Midbrain (tissue), 1 donor: ENCODE measurements at regions not wholly inside any gene's neighbourhood (a gene's known extent, or its start where the extent isn't known, plus 50 kb on each side); places are given as distances from the start of the nearest gene placed in this dataset.
A peak's percentile ranks its signal among the peaks of the same experiment; 100 is the strongest.

ENCODE experiments used
- DNase-seq: peaks from one replicate; lab custom pipeline; 2025; lab: John Stamatoyannopoulos, UW

DNA sequence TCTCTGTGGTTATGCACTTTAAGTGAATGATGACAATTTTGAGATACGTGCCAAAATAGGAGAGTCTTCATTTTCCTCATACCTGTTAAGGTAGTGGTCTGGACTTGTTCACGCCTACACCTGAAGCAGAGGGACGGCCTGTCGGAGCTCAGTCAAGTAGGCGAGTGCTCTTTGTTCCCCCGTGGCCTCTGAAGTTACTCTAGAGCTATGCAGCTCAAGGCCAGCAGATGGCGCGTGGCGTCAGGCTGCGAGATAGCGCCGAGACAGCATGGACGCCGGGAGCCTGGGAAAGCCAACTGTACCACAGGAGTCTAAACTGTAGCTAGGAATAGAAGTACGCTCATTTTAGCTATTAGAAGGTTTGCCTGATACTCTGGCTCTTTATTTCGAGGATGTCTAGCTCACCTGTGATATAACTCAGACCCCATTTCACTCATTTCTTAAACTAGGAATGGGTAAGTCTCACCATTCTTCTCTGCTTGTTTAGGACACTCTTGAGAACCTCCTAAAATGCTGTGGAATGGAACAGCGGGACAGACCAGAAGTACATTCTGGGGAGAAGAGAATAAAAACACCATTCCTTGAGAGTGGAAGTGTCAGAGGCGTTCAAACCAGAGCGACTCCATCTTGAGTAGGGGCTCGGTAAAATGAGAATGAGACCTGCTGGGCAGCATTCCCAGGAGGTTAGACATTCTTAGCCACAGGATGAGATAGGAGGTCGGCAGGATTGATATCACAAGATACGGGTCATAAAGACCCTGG lies 267.4 kb upstream of the HMGA2 start:
- peak; percentile 64 for DNase-seq

- DNase-seq, result no peak
Observed at GRCh38 chr12:65557438-65558181, 266.7 kb upstream of the HMGA2 start.

GRCh38 chr12:65560286-65560685 lies 264.0 kb upstream of the HMGA2 start:
- DNase-seq, result no peak

- DNase-seq, result no peak
Observed at GRCh38 chr12:65561798-65562382, 262.4 kb upstream of the HMGA2 start.

- no peak for DNase-seq
Observed at GRCh38 chr12:65565601-65566560, 258.4 kb upstream of the HMGA2 start.

DNA sequence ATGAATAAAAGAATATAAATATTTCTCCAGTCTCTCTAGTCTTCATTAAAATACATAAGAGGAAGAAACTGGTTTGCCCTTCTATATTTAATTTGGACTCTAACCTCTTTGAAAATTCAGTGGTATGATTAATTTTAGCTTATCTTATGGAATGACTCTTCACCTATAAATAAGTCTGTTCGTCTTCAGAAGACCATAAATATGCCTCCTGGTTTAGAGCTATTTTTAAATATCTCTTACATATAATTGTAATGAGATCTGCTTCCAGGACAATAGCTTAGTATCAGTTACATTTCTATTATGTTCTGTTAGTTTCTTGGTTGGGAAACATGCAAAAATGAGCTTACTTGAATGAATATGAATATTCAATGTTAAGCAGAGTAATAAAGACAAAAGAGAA lies 257.5 kb upstream of the HMGA2 start:
- no peak for DNase-seq

DNA sequence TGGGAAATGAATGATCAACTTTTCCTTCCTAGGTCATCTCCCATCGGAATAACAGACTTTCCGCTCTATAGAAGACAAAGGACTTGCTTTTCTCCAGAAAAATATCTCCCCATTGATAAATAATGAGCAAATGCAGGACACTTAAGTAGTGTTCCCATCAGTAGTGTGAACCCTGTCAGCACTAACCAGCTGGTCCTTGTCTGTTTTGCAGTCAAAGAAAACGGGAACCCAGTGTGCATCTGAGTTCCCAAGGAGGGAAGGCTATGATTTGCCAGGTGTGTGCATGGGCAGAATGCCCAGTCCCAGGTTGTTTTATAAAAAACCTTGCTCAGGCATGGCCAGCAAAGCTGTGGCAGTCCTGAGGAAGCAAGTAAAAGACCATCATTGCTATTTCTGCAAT lies 256.5 kb upstream of the HMGA2 start:
- DNase-seq, result no peak

- DNase-seq, result no peak
Observed at GRCh38 chr12:65568517-65568916, 255.8 kb upstream of the HMGA2 start.

DNA sequence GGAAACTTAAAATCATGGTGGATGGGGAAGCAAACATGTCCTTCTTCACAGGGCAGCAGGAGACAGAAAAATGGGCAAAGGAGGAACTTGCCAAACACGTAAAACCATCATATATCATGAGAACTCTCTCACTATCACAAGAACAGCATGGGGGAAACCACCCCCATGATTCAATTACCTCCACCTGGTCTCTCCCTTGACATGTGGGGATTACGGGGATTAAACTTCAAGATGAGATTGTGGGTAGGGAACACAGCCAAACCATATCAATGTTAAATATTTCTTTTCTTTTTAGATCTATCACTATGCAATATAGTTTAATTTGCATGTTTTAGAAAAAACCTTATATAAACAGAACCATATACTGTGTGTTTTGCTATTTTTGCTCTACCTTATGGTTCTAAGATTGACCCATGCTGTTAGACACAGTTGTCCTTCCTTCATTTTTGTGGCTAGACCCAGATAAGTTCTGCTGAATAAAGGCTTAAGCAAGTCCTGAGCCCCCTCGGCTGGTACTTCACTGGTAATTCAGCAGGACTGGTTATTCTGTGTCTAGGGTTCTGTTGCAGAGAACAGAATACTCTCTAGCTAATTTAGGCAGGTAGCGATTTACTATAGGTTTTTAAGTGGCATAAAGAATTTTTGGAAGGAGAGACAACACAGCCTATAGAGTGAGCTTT lies 253.7 kb upstream of the HMGA2 start:
- no peak for DNase-seq

DNA sequence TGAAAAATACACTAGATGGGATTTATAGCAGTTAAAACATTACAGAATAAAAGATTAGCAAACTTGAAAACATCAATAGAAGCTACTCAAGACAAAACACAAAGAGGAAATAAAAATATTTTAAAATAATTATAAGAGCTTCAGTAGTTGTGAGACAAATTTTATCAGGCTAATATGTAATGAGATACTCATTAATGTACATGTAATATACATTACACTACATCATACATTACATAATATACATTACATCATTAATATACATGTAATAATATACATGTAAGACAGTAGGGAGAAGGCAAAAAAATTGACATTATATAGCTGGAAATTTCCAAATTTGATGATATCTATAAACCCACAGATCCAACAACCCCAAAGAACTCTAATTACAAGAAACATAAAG lies 249.4 kb upstream of the HMGA2 start:
- DNase-seq, result no peak

- DNase-seq, result no peak
Observed at GRCh38 chr12:65584016-65584415, 240.3 kb upstream of the HMGA2 start.

DNA sequence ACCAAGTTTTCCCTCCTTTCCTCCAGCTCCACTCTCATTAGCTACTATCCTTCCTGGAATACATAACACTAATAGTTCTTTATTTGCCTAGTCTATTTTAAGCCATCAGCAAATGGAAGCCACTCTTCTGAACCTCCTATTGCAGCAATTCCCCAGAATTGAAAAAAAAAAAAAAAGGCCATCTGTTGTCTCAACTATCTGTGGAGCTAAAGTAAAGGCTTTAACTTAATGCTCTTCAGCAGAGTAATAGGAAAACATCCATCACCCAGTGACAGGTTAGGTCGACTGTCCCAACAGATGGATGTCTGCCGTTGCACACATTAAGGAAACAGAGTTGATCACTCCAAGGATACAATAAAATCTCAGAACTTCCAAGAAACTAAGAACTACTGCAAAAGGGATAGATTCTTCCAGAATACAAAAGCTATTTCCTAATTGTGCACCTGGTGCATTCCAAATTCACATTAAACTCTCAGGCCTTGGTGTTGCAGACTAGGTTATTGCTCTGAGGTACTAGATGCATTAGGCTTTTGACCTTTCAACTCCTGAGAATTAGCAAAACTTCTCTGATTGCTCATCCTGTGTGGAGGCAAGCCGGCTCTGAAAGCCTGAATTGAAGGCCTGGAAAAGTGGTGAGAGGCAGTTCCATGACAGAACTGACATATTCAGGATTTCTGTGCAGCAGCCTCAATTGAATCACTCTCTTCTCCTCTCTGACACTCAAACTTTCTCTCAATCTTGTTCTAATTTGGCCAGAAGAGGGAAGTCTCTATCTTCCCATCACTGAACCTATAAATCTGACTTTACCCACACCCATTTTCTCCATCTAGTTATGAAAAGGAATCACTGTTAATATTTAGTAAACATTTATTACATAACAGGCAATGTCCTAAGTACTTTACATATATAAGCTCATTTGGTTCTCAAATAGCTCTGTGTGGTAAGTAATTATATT lies 238.4 kb upstream of the HMGA2 start:
- DNase-seq, result no peak

DNA sequence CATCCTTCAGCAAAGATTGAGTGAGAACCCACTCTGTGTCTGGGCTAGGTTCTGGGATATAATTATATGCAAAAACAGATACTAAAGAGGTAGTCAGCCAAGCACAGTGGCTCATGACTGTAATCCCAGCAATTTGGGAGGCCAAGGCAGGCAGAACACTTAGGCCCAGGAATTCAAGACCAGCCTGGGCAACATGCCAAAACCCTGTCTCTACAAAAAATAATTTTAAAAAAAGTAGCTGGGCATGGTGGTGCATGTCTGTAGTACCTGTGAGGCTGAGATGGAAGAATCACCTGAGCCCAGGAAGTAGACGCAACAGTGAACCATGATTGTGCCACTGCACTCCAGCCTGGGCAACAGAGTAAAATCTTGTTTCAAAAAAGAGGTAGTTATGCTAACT lies 237.5 kb upstream of the HMGA2 start:
- no peak for DNase-seq

GRCh38 chr12:65590318-65590717 lies 234.0 kb upstream of the HMGA2 start:
- DNase-seq, result no peak

- no peak for DNase-seq
Observed at GRCh38 chr12:65592416-65592815, 231.9 kb upstream of the HMGA2 start.

GRCh38 chr12:65593239-65593701 lies 231.0 kb upstream of the HMGA2 start:
- DNase-seq, result no peak

DNA sequence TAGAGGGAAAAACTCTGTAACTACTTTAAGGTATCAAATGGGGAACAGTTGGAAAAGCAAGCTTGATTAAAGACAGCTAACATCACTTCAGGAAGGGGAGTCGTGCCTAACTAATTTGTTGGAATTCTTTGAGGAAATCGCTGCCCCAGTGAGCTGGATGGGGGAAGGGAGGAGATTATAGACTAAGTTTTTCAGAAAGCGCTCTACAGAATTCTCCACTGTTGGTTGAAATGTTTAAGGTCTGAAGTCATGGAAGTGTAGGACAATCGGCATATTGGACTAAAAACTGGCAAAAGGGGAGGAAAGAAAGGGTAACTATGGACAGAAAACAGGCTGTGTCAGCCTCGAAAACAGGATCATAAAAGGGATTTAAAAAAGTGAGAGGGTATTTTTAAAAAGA lies 229.9 kb upstream of the HMGA2 start:
- no peak for DNase-seq

DNA sequence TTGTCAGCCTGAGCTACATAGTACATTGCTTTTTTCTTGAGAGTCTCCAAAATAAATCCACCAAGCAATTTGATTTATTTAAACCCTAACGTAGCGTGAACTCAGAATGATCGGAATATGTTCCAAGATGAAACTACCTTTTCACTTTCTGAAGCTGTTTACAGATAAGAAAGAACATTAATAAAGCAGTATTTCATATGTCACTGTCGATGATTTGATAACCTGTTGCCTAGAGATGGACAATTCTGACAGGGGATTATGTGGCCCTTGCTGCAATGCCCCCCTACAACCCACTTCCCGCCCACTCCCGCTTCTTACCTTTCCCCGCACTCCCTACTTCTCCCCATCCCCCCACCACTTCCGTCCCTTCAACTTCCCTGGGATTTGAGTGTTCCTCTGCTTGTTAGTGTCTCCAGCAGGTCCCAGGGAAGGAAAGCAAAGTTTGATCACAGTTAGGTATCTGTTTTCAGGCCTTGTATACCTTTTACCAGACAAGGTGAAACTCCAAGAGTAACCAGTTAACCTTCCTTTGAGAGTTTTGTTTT lies 229.2 kb upstream of the HMGA2 start:
- DNase-seq, result no peak

DNA sequence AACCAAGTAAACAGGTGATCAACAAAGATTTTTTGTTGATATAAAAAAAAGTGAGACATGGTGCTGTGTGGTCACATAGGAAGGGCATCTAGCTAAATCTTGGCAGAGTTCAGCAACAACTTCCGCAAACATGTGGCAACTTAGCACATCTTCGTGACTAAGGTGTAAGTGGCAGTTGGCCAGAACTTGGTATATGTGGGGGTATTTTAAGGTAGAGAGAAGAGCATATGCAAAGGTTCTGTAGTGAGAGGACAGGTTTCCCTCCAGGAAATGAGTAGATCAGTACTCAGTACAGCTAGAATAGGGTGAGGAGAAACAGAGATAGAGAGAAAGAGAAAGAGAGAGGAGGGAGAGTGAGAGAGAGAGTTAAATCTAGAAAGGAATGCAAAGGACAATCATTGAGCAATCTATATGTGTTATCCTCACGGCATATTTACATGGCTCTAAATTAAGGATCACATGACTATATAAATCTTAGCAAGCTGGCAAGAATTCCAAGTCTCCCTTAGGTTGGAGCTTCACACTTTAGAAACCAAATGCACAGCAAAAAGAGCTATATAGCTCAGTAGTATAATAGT lies 227.7 kb upstream of the HMGA2 start:
- DNase-seq, result no peak

DNA sequence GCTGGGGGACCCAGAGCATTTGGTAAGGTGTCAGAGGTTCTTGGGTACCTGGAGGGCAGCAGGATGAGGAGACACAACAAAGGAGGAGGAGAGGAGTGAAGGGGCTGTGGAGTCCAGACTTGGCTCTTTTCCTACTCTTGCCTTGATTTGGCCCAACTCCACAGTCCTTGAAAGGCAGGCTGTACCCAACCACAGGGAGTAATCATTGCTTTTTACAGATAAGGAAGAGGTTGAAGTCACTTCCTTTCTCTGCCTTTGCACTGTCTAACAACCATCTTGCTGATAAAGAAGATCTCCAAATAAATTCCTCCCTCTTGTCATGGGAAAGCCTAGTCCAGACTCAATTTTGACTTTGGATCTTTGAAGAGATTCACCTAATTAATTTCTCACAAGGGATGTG lies 226.8 kb upstream of the HMGA2 start:
- no peak for DNase-seq
